GM12872 (cell line): ENCODE measurements at regions not wholly inside any gene's neighbourhood (a gene's known extent, or its start where the extent isn't known, plus 50 kb on each side); places are given as distances from the start of the nearest gene placed in this dataset.

Experiments
- CTCF ChIP-seq: IDR thresholded peaks from 3 replicates; pipeline ENCODE4 v1.5.1; 2011; ENCODE audit warnings: low read depth, mild to moderate bottlenecking, low read length, moderate library complexity; ENCODE audit not compliant: insufficient read depth

DNA sequence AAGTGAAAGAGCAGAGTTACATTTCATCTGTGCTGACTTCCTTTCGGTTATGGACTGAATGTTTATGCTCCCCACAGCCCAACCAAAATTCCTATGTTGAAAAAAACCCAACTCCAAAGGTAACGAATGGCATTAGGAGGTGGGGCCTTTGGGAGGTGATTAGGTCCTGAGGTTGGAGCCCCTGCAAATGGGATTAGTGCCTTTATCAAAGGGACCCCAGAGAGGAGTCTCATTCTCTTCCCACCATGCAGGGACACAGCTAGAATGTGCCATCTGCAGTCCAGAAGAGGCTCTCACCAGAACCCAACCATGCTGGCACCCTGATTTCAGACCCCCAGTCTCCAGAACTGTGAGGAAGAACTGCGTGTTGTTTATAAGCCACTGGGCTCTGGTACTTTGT lies 199.3 kb downstream of the TOMM20 start:
- no peak for TF ChIP-seq CTCF

DNA sequence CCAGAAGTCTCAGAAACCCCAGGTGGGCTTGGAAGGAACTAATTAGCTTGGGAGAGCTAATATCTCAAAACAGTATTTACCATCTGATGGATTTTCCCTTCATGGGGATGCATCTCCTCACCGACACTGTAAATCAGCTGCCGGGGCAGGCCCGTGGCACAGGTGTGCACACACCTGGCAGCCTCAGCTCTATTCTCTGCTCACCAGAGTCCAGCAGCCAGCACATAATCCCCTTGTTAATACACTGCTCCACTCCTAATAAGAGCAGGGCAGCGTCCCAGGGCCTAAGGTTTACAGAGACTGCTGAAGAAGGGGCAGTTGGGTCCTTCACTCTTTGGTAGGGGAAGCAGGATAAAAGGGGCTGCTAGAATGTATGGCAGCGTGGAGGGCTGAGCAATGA lies 200.0 kb downstream of the TOMM20 start:
- no peak for TF ChIP-seq CTCF

GRCh38 chr1:234927971-234928640 lies 200.5 kb downstream of the TOMM20 start:
- TF ChIP-seq CTCF = no peak

DNA sequence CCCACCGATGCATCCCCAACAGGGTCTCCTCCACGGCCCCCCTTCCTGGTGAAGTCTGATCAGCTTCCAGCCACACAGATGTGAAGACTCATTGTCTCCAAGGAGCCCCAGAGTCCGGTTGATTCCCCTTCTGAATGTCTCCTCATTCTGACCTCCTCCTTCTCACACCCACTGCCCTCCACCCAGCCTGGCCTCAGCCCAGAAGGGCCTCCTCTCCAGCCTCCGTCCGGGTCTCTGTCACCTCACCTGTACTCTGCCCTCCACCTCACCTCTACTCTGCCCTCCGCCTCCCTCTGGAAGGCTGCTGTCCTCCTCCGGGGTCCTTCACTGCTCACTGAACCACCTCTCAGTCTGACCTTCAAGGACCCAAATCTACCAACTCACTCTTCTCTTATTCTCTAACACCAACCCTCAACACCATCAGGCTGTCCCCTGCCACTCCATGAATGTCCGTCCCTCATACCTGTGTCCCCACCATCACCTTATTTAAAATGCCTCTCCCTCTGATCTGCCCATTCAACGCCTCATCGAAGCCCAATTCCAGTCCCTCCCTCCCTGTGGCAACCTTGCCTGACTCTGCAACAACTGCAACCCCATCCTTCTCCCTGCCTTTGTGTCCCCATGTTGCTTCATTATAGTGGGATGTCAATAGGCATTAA lies 201.2 kb downstream of the TOMM20 start:
- TF ChIP-seq CTCF = no peak

DNA sequence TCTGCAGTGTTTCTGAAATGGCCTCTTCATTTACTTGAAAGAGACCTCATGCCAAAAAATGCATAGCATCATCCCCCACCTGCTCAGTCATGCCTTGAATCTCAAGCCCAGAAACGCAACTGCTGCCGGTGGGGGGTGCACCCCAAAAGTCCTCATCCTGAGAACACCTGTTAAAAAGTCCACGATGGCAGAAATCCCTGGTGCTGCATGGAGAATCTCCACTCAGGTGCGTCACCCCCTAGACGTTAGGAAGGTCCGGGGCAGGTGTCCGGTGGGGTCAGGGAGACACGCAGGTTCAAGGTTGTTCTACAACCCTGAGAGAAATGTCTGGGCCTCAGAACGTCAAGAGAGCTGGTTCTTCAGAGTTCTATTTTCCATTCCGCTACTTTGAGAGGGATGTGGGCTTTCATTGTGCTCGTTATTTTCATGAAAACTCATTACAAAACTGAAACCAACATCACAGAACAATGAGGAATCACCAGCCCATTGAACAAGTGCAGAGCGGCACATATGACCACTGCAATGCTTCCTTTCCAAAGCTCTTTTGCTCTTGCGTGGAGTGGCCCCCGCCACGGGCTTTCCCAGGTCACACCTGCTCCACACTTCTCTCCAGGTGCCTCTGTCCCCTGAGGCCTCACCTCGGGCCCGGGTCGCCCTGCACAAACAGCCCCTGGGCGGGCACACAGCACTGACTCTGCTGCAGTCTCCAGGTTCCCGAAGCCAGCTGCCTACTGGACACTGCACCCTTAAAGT lies 201.9 kb downstream of the TOMM20 start:
- no peak for TF ChIP-seq CTCF

DNA sequence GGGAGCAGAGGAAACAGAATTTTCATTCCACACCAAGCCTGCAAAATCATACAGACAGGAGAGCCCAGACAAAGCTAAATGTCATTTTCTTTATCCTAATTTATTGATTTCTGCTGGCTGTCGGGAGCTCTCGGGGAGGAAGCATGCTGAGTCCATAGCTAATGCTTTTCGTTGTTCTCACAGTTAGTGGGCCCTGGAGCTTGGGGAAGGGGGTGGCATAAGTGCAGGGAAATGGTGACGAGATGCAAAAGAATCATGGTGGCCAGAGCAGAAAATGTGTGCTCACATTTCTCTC lies 202.4 kb downstream of the TOMM20 start:
- TF ChIP-seq CTCF = no peak

DNA sequence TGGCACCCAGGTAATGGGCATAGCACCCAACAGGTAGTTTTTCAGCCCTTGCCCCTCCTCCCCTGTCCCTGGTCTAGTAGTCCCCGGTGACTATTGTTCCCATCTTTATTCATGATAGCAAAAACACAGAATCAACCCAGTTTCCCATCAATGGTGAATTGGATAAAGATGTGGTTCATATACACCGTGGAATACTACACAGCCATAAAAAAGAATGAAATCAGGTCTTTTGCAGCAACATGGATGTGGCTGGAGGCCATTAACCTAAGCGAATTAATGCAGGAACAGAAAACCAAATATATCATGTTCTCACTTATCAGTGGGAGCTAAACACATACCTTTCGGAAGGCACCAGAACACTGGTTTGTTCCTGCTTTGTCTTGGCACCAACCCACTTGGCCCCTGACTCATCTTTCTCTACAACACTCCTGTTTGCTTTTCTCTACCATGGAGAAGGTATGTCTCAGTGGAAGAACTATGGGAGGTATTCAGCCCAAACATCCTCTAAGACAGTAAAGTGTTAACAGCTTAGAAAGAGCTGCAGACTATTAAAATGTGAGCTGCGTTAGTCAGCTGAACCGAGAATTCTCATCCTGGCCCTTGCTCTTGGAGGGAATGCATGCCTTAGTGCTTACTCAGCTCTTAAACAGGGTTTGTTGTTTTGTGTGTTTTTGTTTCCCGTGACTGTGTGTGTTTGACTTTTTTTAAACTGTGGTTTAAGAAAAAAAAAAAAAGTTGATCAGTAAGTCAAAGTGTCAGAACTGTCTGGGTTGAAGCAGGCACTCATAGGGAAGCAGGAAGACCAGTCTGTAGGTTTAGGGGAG lies 203.0 kb downstream of the TOMM20 start:
- no peak for TF ChIP-seq CTCF
